ENCODE measurements at regions not wholly inside any gene's neighbourhood (a gene's known extent, or its start where the extent isn't known, plus 50 kb on each side); places are given as distances from the start of the nearest gene placed in this dataset.

- no peak for TF ChIP-seq EZH2 (IDR thresholded peaks at IDR 0.05; ENCODE audit: borderline replicate concordance, low read length)
- H3K27me3 ChIP-seq (ENCODE audit: insufficient read depth, low read length) = no peaks in the 10 kb centered on the region
Observed at GRCh38 chr11:116500026-116500946, 272.5 kb downstream of the BUD13 start.

GRCh38 chr11:116499396-116500003 lies 273.3 kb downstream of the BUD13 start:
- no peak overlapping the region for H3K27ac ChIP-seq (ENCODE audit: low read depth, low read length, poor library complexity, severe bottlenecking)
- no peak overlapping the region for H3K4me3 ChIP-seq (ENCODE audit: low read depth, low read length, poor library complexity, severe bottlenecking)

More at GRCh38 chr11:116500026-116500946, 272.5 kb downstream of the BUD13 start:
- Histone ChIP-seq H3K4me1 (ENCODE audit: insufficient read depth, low read length, severe bottlenecking) (no peaks in the 10 kb centered on the region), H3K9me2 (ENCODE audit: low read depth, low read length) (no peaks in the 10 kb centered on the region), H3K79me2 (ENCODE audit: insufficient read depth, low read length) (no peaks in the 10 kb centered on the region), H3K36me3 (ENCODE audit: insufficient read depth, low read length) (no peaks in the 10 kb centered on the region), H3K27ac (ENCODE audit: low read depth, low read length, poor library complexity, severe bottlenecking) (no peak overlapping the region), H3K9me3 (ENCODE audit: low read length) (no peaks in the 10 kb centered on the region), H3K4me3 (ENCODE audit: low read depth, low read length, poor library complexity, severe bottlenecking) (no peak overlapping the region), H3K4me2 (ENCODE audit: low read length) (no peak overlapping the region), H3K9ac (ENCODE audit: low read length) (no peak overlapping the region), H3F3A (ENCODE audit: insufficient read depth, low read length) (no peaks in the 10 kb centered on the region), H2AFZ (ENCODE audit: low read length) (no peak overlapping the region), H4K20me1 (ENCODE audit: insufficient read depth, low read length) (no peaks in the 10 kb centered on the region)

GRCh38 chr11:116498161-116498560 lies 274.6 kb downstream of the BUD13 start:
- no peak overlapping the region for H2AFZ ChIP-seq (ENCODE audit: low read length)
- H3K27ac ChIP-seq (ENCODE audit: low read depth, low read length, poor library complexity, severe bottlenecking) = no peak overlapping the region
- no peaks in the 10 kb centered on the region for H3K9me3 ChIP-seq (ENCODE audit: low read length)
- no peak overlapping the region for H3K9ac ChIP-seq (ENCODE audit: low read length)
- H4K20me1 ChIP-seq (ENCODE audit: insufficient read depth, low read length) = no peaks in the 10 kb centered on the region
- H3K4me1 ChIP-seq (ENCODE audit: insufficient read depth, low read length, severe bottlenecking) = no peaks in the 10 kb centered on the region
- H3F3A ChIP-seq (ENCODE audit: insufficient read depth, low read length) = no peaks in the 10 kb centered on the region
- no peaks in the 10 kb centered on the region for H3K36me3 ChIP-seq (ENCODE audit: insufficient read depth, low read length)
- no peaks in the 10 kb centered on the region for H3K27me3 ChIP-seq (ENCODE audit: insufficient read depth, low read length)
- TF ChIP-seq CTCF (IDR thresholded peaks at IDR 0.05; ENCODE audit: low read length) (no peak), EZH2 (IDR thresholded peaks at IDR 0.05; ENCODE audit: borderline replicate concordance, low read length) (no peak)
- no peak overlapping the region for H3K4me2 ChIP-seq (ENCODE audit: low read length)
- no peak overlapping the region for H3K4me3 ChIP-seq (ENCODE audit: low read depth, low read length, poor library complexity, severe bottlenecking)
- H3K9me2 ChIP-seq (ENCODE audit: low read depth, low read length) = no peaks in the 10 kb centered on the region
- no peaks in the 10 kb centered on the region for H3K79me2 ChIP-seq (ENCODE audit: insufficient read depth, low read length)

More at GRCh38 chr11:116499396-116500003, 273.3 kb downstream of the BUD13 start:
- Histone ChIP-seq H3K9me2 (ENCODE audit: low read depth, low read length) (no peaks in the 10 kb centered on the region), H2AFZ (ENCODE audit: low read length) (no peak overlapping the region), H3K79me2 (ENCODE audit: insufficient read depth, low read length) (no peaks in the 10 kb centered on the region), H3K9ac (ENCODE audit: low read length) (no peak overlapping the region), H3K4me2 (ENCODE audit: low read length) (no peak overlapping the region), H3F3A (ENCODE audit: insufficient read depth, low read length) (no peaks in the 10 kb centered on the region), H3K36me3 (ENCODE audit: insufficient read depth, low read length) (no peaks in the 10 kb centered on the region), H4K20me1 (ENCODE audit: insufficient read depth, low read length) (no peaks in the 10 kb centered on the region), H3K4me1 (ENCODE audit: insufficient read depth, low read length, severe bottlenecking) (no peaks in the 10 kb centered on the region), H3K9me3 (ENCODE audit: low read length) (no peaks in the 10 kb centered on the region), H3K27me3 (ENCODE audit: insufficient read depth, low read length) (no peaks in the 10 kb centered on the region)
- TF ChIP-seq CTCF (IDR thresholded peaks at IDR 0.05; ENCODE audit: low read length) (peak; percentile 59), EZH2 (IDR thresholded peaks at IDR 0.05; ENCODE audit: borderline replicate concordance, low read length) (no peak)

Measured in OCI-LY1 (cell line).